ENCODE measurements at regions not wholly inside any gene's neighbourhood (a gene's known extent, or its start where the extent isn't known, plus 50 kb on each side); places are given as distances from the start of the nearest gene placed in this dataset.

- Histone ChIP-seq H3K18ac (ENCODE audit: extremely low read depth, low read length) (no peak overlapping the region), H3K23ac (ENCODE audit: insufficient read length) (no peak overlapping the region), H3K14ac (ENCODE audit: insufficient read length) (no peak overlapping the region), H4K91ac (replicated peaks; ENCODE audit: insufficient read length, low read length) (no peak overlapping the region), H2BK5ac (ENCODE audit: low read depth, low read length) (no peak overlapping the region), H3K79me2 (ENCODE audit: control insufficient read depth in 1 of 2, insufficient read depth in 2 of 2, low read length in 2 of 2) (no peaks in the 10 kb centered on the region), H3K79me1 (ENCODE audit: low read depth, low read length) (no peaks in the 10 kb centered on the region), H3K9ac (replicated peaks in 1 of 4; ENCODE audit: extremely low read depth in 1 of 4, low read depth in 3 of 4, low read length in 3 of 4) (no peak overlapping the region), H3K27me3 (replicated peaks in 1 of 4; ENCODE audit: control insufficient read depth in 3 of 4, extremely low read depth in 1 of 4, insufficient read depth in 3 of 4, low read length in 3 of 4) (no peaks in the 10 kb centered on the region), H2BK12ac (ENCODE audit: low read depth, low read length) (no peak overlapping the region), H3K4me1 (replicated peaks in 1 of 4; ENCODE audit: control insufficient read depth in 3 of 4, insufficient read depth in 4 of 4, low read length in 3 of 4) (no peaks in the 10 kb centered on the region), H3K56ac (replicated peaks; ENCODE audit: insufficient read length, low read depth, low read length) (no peak overlapping the region), H2BK20ac (ENCODE audit: low read length) (no peak overlapping the region), H4K8ac (ENCODE audit: extremely low read depth, insufficient read depth, low read length) (no peak overlapping the region), H3K4me3 (ENCODE audit: extremely low read depth in 1 of 4, insufficient read depth in 2 of 4, low read depth in 3 of 4, low read length in 4 of 4) (no peak overlapping the region), H2AK5ac (ENCODE audit: low read depth, low read length) (no peak overlapping the region), H2AFZ (ENCODE audit: low read length) (no peak overlapping the region), H2BK15ac (ENCODE audit: low read length) (no peak overlapping the region), H3K23me2 (ENCODE audit: low read depth, low read length) (no peaks in the 10 kb centered on the region), H4K5ac (ENCODE audit: insufficient read length, low read depth, low read length) (no peak overlapping the region), H3K36me3 (ENCODE audit: control insufficient read depth in 2 of 4, insufficient read depth in 4 of 4, low read length in 3 of 4) (no peaks in the 10 kb centered on the region), H3K27ac (ENCODE audit: low read depth, low read length) (no peak overlapping the region), H4K20me1 (replicated peaks in 1 of 2; ENCODE audit: control insufficient read depth in 1 of 2, insufficient read depth in 2 of 2, low read length in 2 of 2) (no peaks in the 10 kb centered on the region), H2BK120ac (replicated peaks; ENCODE audit: low read depth, low read length) (no peak overlapping the region), H3K9me3 (ENCODE audit: insufficient read depth in 2 of 2, low read depth in 1 of 2, low read length in 1 of 2) (no peaks in the 10 kb centered on the region), H3K4me2 (ENCODE audit: insufficient read depth in 1 of 2, low read depth in 2 of 2, low read length in 2 of 2) (no peak overlapping the region), H3K4ac (replicated peaks; ENCODE audit: insufficient read length, low read depth, low read length) (no peak overlapping the region)
- CTCF ChIA-PET (ENCODE audit: partially characterized antibody) = no interaction called here
- no peak for FAIRE-seq
- 92% methylated on average over 1 of the region's 1 CpG; no CpG with 5 or more reads in 1 of the 2 experiments for WGBS, 2 experiments (ENCODE audit: extremely low coverage in 1 of 2, insufficient coverage in 1 of 2, insufficient read length in 1 of 2, insufficient replicate concordance in 2 of 2, low coverage in 1 of 2, low lambda C conversion rate in 2 of 2, missing lambda C conversion rate in 1 of 2)
- DNase-seq (ENCODE audit: low read depth in 1 of 2, low spot score in 2 of 2) = no peak
- POLR2A ChIA-PET (ENCODE audit: partially characterized antibody) = no interaction called here
- TF ChIP-seq NANOG (IDR thresholded peaks at IDR 0.05; ENCODE audit: insufficient read depth, low read depth, low read length, poor library complexity, severe bottlenecking) = no peak
- TF ChIP-seq SP1 (IDR thresholded peaks at IDR 0.05; ENCODE audit: low read depth, low read length) = no peak
- TF ChIP-seq POLR2AphosphoS5 (IDR thresholded peaks at IDR 0.05; ENCODE audit: low read depth, low read length) = no peak
- TF ChIP-seq FOSL1 (IDR thresholded peaks at IDR 0.05; ENCODE audit: insufficient read depth, low read depth, low read length) = no peak
- no peak for TF ChIP-seq E2F6 (IDR thresholded peaks at IDR 0.05)
- no peak for TF ChIP-seq CTCF (IDR thresholded peaks at IDR 0.05; ENCODE audit: control extremely low read depth in 1 of 3, insufficient read depth in 1 of 3, low read depth in 1 of 3, low read length in 3 of 3)
- no peak for TF ChIP-seq ZNF274 (IDR thresholded peaks at IDR 0.05; ENCODE audit: borderline replicate concordance, extremely low read depth, low read length)
- no peak for TF ChIP-seq CHD1 (IDR thresholded peaks at IDR 0.05; ENCODE audit: low read depth, low read length)
- TF ChIP-seq TAF7 (optimal IDR thresholded peaks at IDR 0.05; ENCODE audit: borderline replicate concordance, low read depth, low read length) = no peak
- TF ChIP-seq CBX8 (IDR thresholded peaks at IDR 0.05; ENCODE audit: borderline replicate concordance, low read depth, low read length) = no peak
- no peak for TF ChIP-seq EP300 (IDR thresholded peaks at IDR 0.05; ENCODE audit: borderline replicate concordance in 1 of 2, low read depth in 2 of 2, low read length in 2 of 2)
- no peak for TF ChIP-seq CBX5 (IDR thresholded peaks at IDR 0.05; ENCODE audit: low read depth, low read length)
Observed at GRCh38 chr6:66277400-66277799, 570.4 kb upstream of the EYS start.

Measured in H1 (cell line).